BE2C (cell line): ENCODE measurements at regions not wholly inside any gene's neighbourhood (a gene's known extent, or its start where the extent isn't known, plus 50 kb on each side); places are given as distances from the start of the nearest gene placed in this dataset.

Experiments
- DNase-seq: peaks from one replicate; pipeline ENCODE4 v3.0.0-alpha.2; 2020
- H3K27me3 ChIP-seq: fragments of 250-450 bp; sonication (Bioruptor Pico); 2 replicates; pipeline ENCODE4 v1.5.1; 2020; ENCODE audit warnings: mild to moderate bottlenecking
- H3K36me3 ChIP-seq: fragments of 250-450 bp; sonication (Bioruptor Pico); 2 replicates; pipeline ENCODE4 v1.5.1; 2020; ENCODE audit warnings: mild to moderate bottlenecking
- H3K4me1 ChIP-seq: fragments of 250-450 bp; sonication (Bioruptor Pico); 2 replicates; pipeline ENCODE4 v1.5.1; 2020
- H3K4me3 ChIP-seq: 2 replicates; pipeline ENCODE4 v1.5.1; 2011; ENCODE audit warnings: low read depth, low read length
- H3K9me3 ChIP-seq: fragments of 250-450 bp; sonication (Bioruptor Pico); 2 replicates; pipeline ENCODE4 v1.5.1; 2020
- CTCF ChIP-seq: IDR thresholded peaks from 2 replicates; pipeline ENCODE4 v1.5.1; 2012; ENCODE audit warnings: mild to moderate bottlenecking, low read depth, low read length

- Histone ChIP-seq H3K27me3 (no peaks in the 10 kb centered on the region), H3K4me1 (no peaks in the 10 kb centered on the region), H3K4me3 (no peak overlapping the region), H3K36me3 (no peaks in the 10 kb centered on the region), H3K9me3 (no peaks in the 10 kb centered on the region)
- no peak for TF ChIP-seq CTCF
- no peak for DNase-seq
Observed at GRCh38 chr4:123485601-123486000, 89.0 kb downstream of the SPRY1 start.

GRCh38 chr4:123488916-123489315 is 92.3 kb downstream of the SPRY1 start:
- no peaks in the 10 kb centered on the region for H3K27me3 ChIP-seq
- no peak for DNase-seq
- H3K4me3 ChIP-seq = no peak overlapping the region
- H3K4me1 ChIP-seq = no peaks in the 10 kb centered on the region
- no peak for TF ChIP-seq CTCF
- no peaks in the 10 kb centered on the region for H3K36me3 ChIP-seq
- H3K9me3 ChIP-seq = no peaks in the 10 kb centered on the region

- no peak for TF ChIP-seq CTCF
- no peak for DNase-seq
- no peaks in the 10 kb centered on the region for H3K36me3 ChIP-seq
Observed at GRCh38 chr4:123495530-123495929, 98.9 kb downstream of the SPRY1 start.

GRCh38 chr4:123496421-123496820 is 99.8 kb downstream of the SPRY1 start:
- DNase-seq = no peak
- Histone ChIP-seq H3K4me1 (no peaks in the 10 kb centered on the region), H3K4me3 (no peak overlapping the region), H3K9me3 (no peaks in the 10 kb centered on the region), H3K36me3 (no peaks in the 10 kb centered on the region), H3K27me3 (no peaks in the 10 kb centered on the region)
- TF ChIP-seq CTCF = no peak

More at GRCh38 chr4:123495530-123495929, 98.9 kb downstream of the SPRY1 start:
- H3K4me3 ChIP-seq = no peak overlapping the region
- no peaks in the 10 kb centered on the region for H3K27me3 ChIP-seq
- no peaks in the 10 kb centered on the region for H3K9me3 ChIP-seq
- no peaks in the 10 kb centered on the region for H3K4me1 ChIP-seq

- H3K4me3 ChIP-seq = no peak overlapping the region
- no peaks in the 10 kb centered on the region for H3K36me3 ChIP-seq
- DNase-seq = no peak
- no peaks in the 10 kb centered on the region for H3K4me1 ChIP-seq
- no peaks in the 10 kb centered on the region for H3K9me3 ChIP-seq
- H3K27me3 ChIP-seq = no peaks in the 10 kb centered on the region
- TF ChIP-seq CTCF = no peak
Observed at GRCh38 chr4:123497340-123497739, 100.7 kb downstream of the SPRY1 start.

- Histone ChIP-seq H3K27me3 (no peaks in the 10 kb centered on the region), H3K9me3 (no peaks in the 10 kb centered on the region), H3K36me3 (no peaks in the 10 kb centered on the region), H3K4me3 (no peak overlapping the region), H3K4me1 (no peaks in the 10 kb centered on the region)
- TF ChIP-seq CTCF = no peak
- DNase-seq = no peak
Observed at GRCh38 chr4:123501733-123502132, 105.1 kb downstream of the SPRY1 start.
